ENCODE measurements at regions not wholly inside any gene's neighbourhood (a gene's known extent, or its start where the extent isn't known, plus 50 kb on each side); places are given as distances from the start of the nearest gene placed in this dataset.

GRCh38 chr15:94586099-94586498 is 354.7 kb downstream of the MCTP2 start:
- no peaks in the 10 kb centered on the region for H3K36me3 ChIP-seq (ENCODE audit: control insufficient read depth in 2 of 4, insufficient read depth in 4 of 4, low read length in 3 of 4)
- H2BK15ac ChIP-seq (ENCODE audit: low read length) = no peak overlapping the region
- H2AK5ac ChIP-seq (ENCODE audit: low read depth, low read length) = no peak overlapping the region
- DNase-seq (ENCODE audit: low read depth in 1 of 2, low spot score in 2 of 2) (no peak), FAIRE-seq (no peak)
- no peak overlapping the region for H3K9ac ChIP-seq (replicated peaks in 1 of 4; ENCODE audit: extremely low read depth in 1 of 4, low read depth in 3 of 4, low read length in 3 of 4)
- H3K56ac ChIP-seq (replicated peaks; ENCODE audit: insufficient read length, low read depth, low read length) = no peak overlapping the region
- WGBS, 2 experiments (ENCODE audit: extremely low coverage in 1 of 2, insufficient coverage in 1 of 2, insufficient read length in 1 of 2, insufficient replicate concordance in 2 of 2, low coverage in 1 of 2, low lambda C conversion rate in 2 of 2, missing lambda C conversion rate in 1 of 2) = 88% methylated on average over 3 of the region's 3 CpGs; no CpG with 5 or more reads in 1 of the 2 experiments
- no peak overlapping the region for H3K14ac ChIP-seq (ENCODE audit: insufficient read length)
- CTCF ChIA-PET (ENCODE audit: partially characterized antibody) = interaction anchor here (1.1 to 5.5 kb wide), 2 partner anchors 86 to 439 kb away, joined by 4 to 26 read pairs; no protein-coding TSS in a partner anchor
- H3K4me1 ChIP-seq (replicated peaks in 1 of 4; ENCODE audit: control insufficient read depth in 3 of 4, insufficient read depth in 4 of 4, low read length in 3 of 4) = peaks cover 0 to 2% (median 0%) of the 10 kb centered on the region in 4 experiments; a peak in 2 of 7 replicates
- no peak overlapping the region for H3K4me3 ChIP-seq (ENCODE audit: extremely low read depth in 1 of 4, insufficient read depth in 2 of 4, low read depth in 3 of 4, low read length in 4 of 4)
- no peak overlapping the region for H3K27ac ChIP-seq (ENCODE audit: low read depth, low read length)
- no peak overlapping the region for H4K91ac ChIP-seq (replicated peaks; ENCODE audit: insufficient read length, low read length)
- no peaks in the 10 kb centered on the region for H3K79me2 ChIP-seq (ENCODE audit: control insufficient read depth in 1 of 2, insufficient read depth in 2 of 2, low read length in 2 of 2)
- H2BK5ac ChIP-seq (ENCODE audit: low read depth, low read length) = no peak overlapping the region
- no peak overlapping the region for H4K8ac ChIP-seq (ENCODE audit: extremely low read depth, insufficient read depth, low read length)
- H3K23me2 ChIP-seq (ENCODE audit: low read depth, low read length) = no peaks in the 10 kb centered on the region
- no peak overlapping the region for H3K18ac ChIP-seq (ENCODE audit: extremely low read depth, low read length)
- no peak overlapping the region for H2BK120ac ChIP-seq (replicated peaks; ENCODE audit: low read depth, low read length)
- no peak overlapping the region for H2BK20ac ChIP-seq (ENCODE audit: low read length)
- H3K23ac ChIP-seq (ENCODE audit: insufficient read length) = no peak overlapping the region
- H2BK12ac ChIP-seq (ENCODE audit: low read depth, low read length) = no peak overlapping the region
- H3K27me3 ChIP-seq (replicated peaks in 1 of 4; ENCODE audit: control insufficient read depth in 3 of 4, extremely low read depth in 1 of 4, insufficient read depth in 3 of 4, low read length in 3 of 4) = no peaks in the 10 kb centered on the region
- no peak overlapping the region for H3K4ac ChIP-seq (replicated peaks; ENCODE audit: insufficient read length, low read depth, low read length)
- no peaks in the 10 kb centered on the region for H3K9me3 ChIP-seq (ENCODE audit: insufficient read depth in 2 of 2, low read depth in 1 of 2, low read length in 1 of 2)
- H3K4me2 ChIP-seq (ENCODE audit: insufficient read depth in 1 of 2, low read depth in 2 of 2, low read length in 2 of 2) = no peak overlapping the region
- no peak overlapping the region for H4K5ac ChIP-seq (ENCODE audit: insufficient read length, low read depth, low read length)
- no peaks in the 10 kb centered on the region for H3K79me1 ChIP-seq (ENCODE audit: low read depth, low read length)
- POLR2A ChIA-PET (ENCODE audit: partially characterized antibody) = no interaction called here
- no peak overlapping the region for H2AFZ ChIP-seq (ENCODE audit: low read length)
- H4K20me1 ChIP-seq (replicated peaks in 1 of 2; ENCODE audit: control insufficient read depth in 1 of 2, insufficient read depth in 2 of 2, low read length in 2 of 2) = no peaks in the 10 kb centered on the region
- TF ChIP-seq CBX8 (IDR thresholded peaks at IDR 0.05; ENCODE audit: borderline replicate concordance, low read depth, low read length) (no peak), TAF1 (IDR thresholded peaks at IDR 0.05; ENCODE audit: low read depth, low read length) (no peak)

Data from H1 (cell line).